ENCODE measurements at regions not wholly inside any gene's neighbourhood (a gene's known extent, or its start where the extent isn't known, plus 50 kb on each side); places are given as distances from the start of the nearest gene placed in this dataset.

- Histone ChIP-seq H3K36me3 (replicated peaks; ENCODE audit: insufficient read depth, low read length) (no peaks in the 10 kb centered on the region), H3K79me2 (ENCODE audit: low read length) (no peaks in the 10 kb centered on the region), H3K9me2 (replicated peaks; ENCODE audit: insufficient read depth, low read length) (no peaks in the 10 kb centered on the region), H3K9ac (ENCODE audit: low read length) (no peak overlapping the region), H3K27me3 (replicated peaks; ENCODE audit: insufficient read depth, low read length) (no peaks in the 10 kb centered on the region), H3F3A (ENCODE audit: insufficient read depth, low read length) (no peaks in the 10 kb centered on the region), H3K4me1 (ENCODE audit: low read length) (no peaks in the 10 kb centered on the region), H4K20me1 (ENCODE audit: insufficient read depth, low read length) (no peaks in the 10 kb centered on the region), H3K4me3 (ENCODE audit: low read length) (no peak overlapping the region), H3K27ac (ENCODE audit: low read length) (no peak overlapping the region), H2AFZ (ENCODE audit: low read length) (no peak overlapping the region), H3K9me3 (replicated peaks; ENCODE audit: insufficient read depth, low read length) (no peaks in the 10 kb centered on the region), H3K4me2 (ENCODE audit: low read depth, low read length) (no peak overlapping the region)
- no peak for DNase-seq
- TF ChIP-seq CTCF (IDR thresholded peaks at IDR 0.05; ENCODE audit: low read length), result no peak
- no peak for TF ChIP-seq EZH2 (optimal IDR thresholded peaks at IDR 0.05; ENCODE audit: low read depth, low read length)
- TF ChIP-seq EZH2phosphoT487 (IDR thresholded peaks at IDR 0.05; ENCODE audit: low read length), result no peak
Observed at GRCh38 chr3:81923038-81923437, 161.6 kb upstream of the GBE1 start.

- Histone ChIP-seq H3K27ac (ENCODE audit: low read length) (no peak overlapping the region), H3K4me3 (ENCODE audit: low read length) (no peak overlapping the region), H2AFZ (ENCODE audit: low read length) (no peak overlapping the region), H3K79me2 (ENCODE audit: low read length) (no peaks in the 10 kb centered on the region), H3F3A (ENCODE audit: insufficient read depth, low read length) (no peaks in the 10 kb centered on the region), H3K9me3 (replicated peaks; ENCODE audit: insufficient read depth, low read length) (no peaks in the 10 kb centered on the region), H3K9ac (ENCODE audit: low read length) (no peak overlapping the region), H3K27me3 (replicated peaks; ENCODE audit: insufficient read depth, low read length) (no peaks in the 10 kb centered on the region), H3K4me1 (ENCODE audit: low read length) (no peaks in the 10 kb centered on the region), H3K36me3 (replicated peaks; ENCODE audit: insufficient read depth, low read length) (no peaks in the 10 kb centered on the region), H3K9me2 (replicated peaks; ENCODE audit: insufficient read depth, low read length) (no peaks in the 10 kb centered on the region), H4K20me1 (ENCODE audit: insufficient read depth, low read length) (no peaks in the 10 kb centered on the region), H3K4me2 (ENCODE audit: low read depth, low read length) (no peak overlapping the region)
- DNase-seq, result no peak
- TF ChIP-seq EZH2 (optimal IDR thresholded peaks at IDR 0.05; ENCODE audit: low read depth, low read length) (no peak), EZH2phosphoT487 (IDR thresholded peaks at IDR 0.05; ENCODE audit: low read length) (no peak), CTCF (IDR thresholded peaks at IDR 0.05; ENCODE audit: low read length) (no peak)
Observed at GRCh38 chr3:81922404-81922803, 161.0 kb upstream of the GBE1 start.

GRCh38 chr3:81920816-81921215, 159.4 kb upstream of the GBE1 start:
- Histone ChIP-seq H3K27ac (ENCODE audit: low read length) (no peak overlapping the region), H2AFZ (ENCODE audit: low read length) (no peak overlapping the region), H3K9ac (ENCODE audit: low read length) (no peak overlapping the region), H3K27me3 (replicated peaks; ENCODE audit: insufficient read depth, low read length) (no peaks in the 10 kb centered on the region), H3K4me3 (ENCODE audit: low read length) (no peak overlapping the region), H3F3A (ENCODE audit: insufficient read depth, low read length) (no peaks in the 10 kb centered on the region), H3K9me2 (replicated peaks; ENCODE audit: insufficient read depth, low read length) (no peaks in the 10 kb centered on the region), H3K36me3 (replicated peaks; ENCODE audit: insufficient read depth, low read length) (no peaks in the 10 kb centered on the region), H3K4me1 (ENCODE audit: low read length) (no peaks in the 10 kb centered on the region), H4K20me1 (ENCODE audit: insufficient read depth, low read length) (no peaks in the 10 kb centered on the region), H3K79me2 (ENCODE audit: low read length) (no peaks in the 10 kb centered on the region), H3K4me2 (ENCODE audit: low read depth, low read length) (no peak overlapping the region), H3K9me3 (replicated peaks; ENCODE audit: insufficient read depth, low read length) (no peaks in the 10 kb centered on the region)
- no peak for TF ChIP-seq EZH2phosphoT487 (IDR thresholded peaks at IDR 0.05; ENCODE audit: low read length)
- TF ChIP-seq EZH2 (optimal IDR thresholded peaks at IDR 0.05; ENCODE audit: low read depth, low read length), result no peak
- no peak for TF ChIP-seq CTCF (IDR thresholded peaks at IDR 0.05; ENCODE audit: low read length)
- no peak for DNase-seq

All from MM.1S (cell line).